ENCODE measurements at regions not wholly inside any gene's neighbourhood (a gene's known extent, or its start where the extent isn't known, plus 50 kb on each side); places are given as distances from the start of the nearest gene placed in this dataset.

GRCh38 chr5:73375191-73375545 is 73.4 kb downstream of the FOXD1 start:
- TF ChIP-seq POLR2A (IDR thresholded peaks at IDR 0.05; ENCODE audit: low read length) (no peak), GATA1 (IDR thresholded peaks at IDR 0.05; ENCODE audit: low read depth, low read length) (no peak)

Measured in erythroblast (primary cell).